ENCODE measurements at regions not wholly inside any gene's neighbourhood (a gene's known extent, or its start where the extent isn't known, plus 50 kb on each side); places are given as distances from the start of the nearest gene placed in this dataset.

- WGBS (ENCODE audit: extremely low coverage, insufficient coverage, low lambda C conversion rate), result no CpG with 5 or more reads among the region's 8 CpGs
Observed at GRCh38 chr6:148677594-148678476, 69.0 kb upstream of the UST start.

GRCh38 chr6:148678682-148679081, 68.1 kb upstream of the UST start:
- H3K4me3 ChIP-seq (ENCODE audit: low read length), result no peak overlapping the region
- no peak for DNase-seq
- no peak overlapping the region for H3K27ac ChIP-seq (ENCODE audit: low read depth, low read length)
- no peak overlapping the region for H2AK5ac ChIP-seq (ENCODE audit: low read length)
- H3K27me3 ChIP-seq (ENCODE audit: insufficient read depth, low read length, poor library complexity), result no peaks in the 10 kb centered on the region
- no peak overlapping the region for H4K8ac ChIP-seq (ENCODE audit: low read depth, low read length)
- H3K79me2 ChIP-seq (ENCODE audit: control insufficient read depth, insufficient read depth, low read length), result no peaks in the 10 kb centered on the region
- no peaks in the 10 kb centered on the region for H3K79me1 ChIP-seq (ENCODE audit: low read length)
- H3K36me3 ChIP-seq (ENCODE audit: control insufficient read depth, insufficient read depth, low read length), result no peaks in the 10 kb centered on the region
- H2BK5ac ChIP-seq (ENCODE audit: low read length), result no peak overlapping the region
- no CpG with 5 or more reads among the region's 4 CpGs for WGBS (ENCODE audit: extremely low coverage, insufficient coverage, low lambda C conversion rate)
- no peak overlapping the region for H4K5ac ChIP-seq (ENCODE audit: low read length)
- no peak overlapping the region for H3K18ac ChIP-seq (ENCODE audit: low read length)
- H3K4me2 ChIP-seq (ENCODE audit: low read length), result no peak overlapping the region
- no peak overlapping the region for H3K4ac ChIP-seq (ENCODE audit: low read depth, low read length)
- no peak overlapping the region for H2BK15ac ChIP-seq (replicated peaks; ENCODE audit: low read depth)
- H3K56ac ChIP-seq (ENCODE audit: low read length), result no peak overlapping the region
- no peak overlapping the region for H3K9ac ChIP-seq (ENCODE audit: low read length)
- H2BK120ac ChIP-seq (ENCODE audit: low read depth, low read length), result no peak overlapping the region
- no peak overlapping the region for H3K23ac ChIP-seq (ENCODE audit: low read length)
- H3K4me1 ChIP-seq (ENCODE audit: control insufficient read depth, low read depth, low read length), result no peaks in the 10 kb centered on the region

More at GRCh38 chr6:148677594-148678476, 69.0 kb upstream of the UST start:
- H2AK5ac ChIP-seq (ENCODE audit: low read length), result no peak overlapping the region
- DNase-seq, result no peak
- no peak overlapping the region for H3K4me3 ChIP-seq (ENCODE audit: low read length)
- no peak overlapping the region for H3K4me2 ChIP-seq (ENCODE audit: low read length)
- H4K8ac ChIP-seq (ENCODE audit: low read depth, low read length), result no peak overlapping the region
- H3K4ac ChIP-seq (ENCODE audit: low read depth, low read length), result no peak overlapping the region
- H2BK120ac ChIP-seq (ENCODE audit: low read depth, low read length), result no peak overlapping the region
- H3K18ac ChIP-seq (ENCODE audit: low read length), result no peak overlapping the region
- H3K4me1 ChIP-seq (ENCODE audit: control insufficient read depth, low read depth, low read length), result no peaks in the 10 kb centered on the region
- no peaks in the 10 kb centered on the region for H3K27me3 ChIP-seq (ENCODE audit: insufficient read depth, low read length, poor library complexity)
- H3K23ac ChIP-seq (ENCODE audit: low read length), result no peak overlapping the region
- no peak overlapping the region for H3K27ac ChIP-seq (ENCODE audit: low read depth, low read length)
- H3K9ac ChIP-seq (ENCODE audit: low read length), result no peak overlapping the region
- H3K79me2 ChIP-seq (ENCODE audit: control insufficient read depth, insufficient read depth, low read length), result no peaks in the 10 kb centered on the region
- no peaks in the 10 kb centered on the region for H3K36me3 ChIP-seq (ENCODE audit: control insufficient read depth, insufficient read depth, low read length)
- H2BK5ac ChIP-seq (ENCODE audit: low read length), result no peak overlapping the region
- no peak overlapping the region for H4K5ac ChIP-seq (ENCODE audit: low read length)
- H3K79me1 ChIP-seq (ENCODE audit: low read length), result no peaks in the 10 kb centered on the region
- H3K56ac ChIP-seq (ENCODE audit: low read length), result no peak overlapping the region
- no peak overlapping the region for H2BK15ac ChIP-seq (replicated peaks; ENCODE audit: low read depth)

DNA sequence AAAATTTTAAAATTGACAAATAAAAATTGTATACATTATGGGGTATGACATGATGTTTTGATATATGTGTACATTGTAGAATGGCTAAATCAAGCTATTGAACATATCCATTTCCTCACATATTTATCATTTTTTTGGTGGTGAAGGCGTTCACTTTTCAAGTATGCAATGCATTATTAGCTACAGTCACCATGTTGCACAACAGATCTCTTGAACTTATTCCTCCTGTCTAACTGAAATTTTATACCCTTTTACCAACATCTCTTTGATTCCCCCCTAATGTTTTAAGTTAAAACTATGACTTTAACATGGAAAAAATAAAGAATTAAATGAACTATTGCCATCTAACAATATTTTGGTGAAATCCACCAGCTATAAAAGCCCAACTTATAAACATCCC, 65.2 kb upstream of the UST start:
- no peak overlapping the region for H3K9ac ChIP-seq (ENCODE audit: low read length)
- no peaks in the 10 kb centered on the region for H3K79me2 ChIP-seq (ENCODE audit: control insufficient read depth, insufficient read depth, low read length)
- no peak overlapping the region for H2BK15ac ChIP-seq (replicated peaks; ENCODE audit: low read depth)
- no peak overlapping the region for H2BK120ac ChIP-seq (ENCODE audit: low read depth, low read length)
- WGBS (ENCODE audit: extremely low coverage, insufficient coverage, low lambda C conversion rate), result no CpG with 5 or more reads among the region's 1 CpG
- H4K8ac ChIP-seq (ENCODE audit: low read depth, low read length), result no peak overlapping the region
- no peak overlapping the region for H3K56ac ChIP-seq (ENCODE audit: low read length)
- H4K5ac ChIP-seq (ENCODE audit: low read length), result no peak overlapping the region
- DNase-seq, result no peak
- H3K4ac ChIP-seq (ENCODE audit: low read depth, low read length), result no peak overlapping the region
- no peak overlapping the region for H2BK5ac ChIP-seq (ENCODE audit: low read length)
- no peak overlapping the region for H3K4me2 ChIP-seq (ENCODE audit: low read length)
- no peak overlapping the region for H2AK5ac ChIP-seq (ENCODE audit: low read length)
- no peaks in the 10 kb centered on the region for H3K79me1 ChIP-seq (ENCODE audit: low read length)
- H3K27ac ChIP-seq (ENCODE audit: low read depth, low read length), result no peak overlapping the region
- no peak overlapping the region for H3K23ac ChIP-seq (ENCODE audit: low read length)
- H3K4me3 ChIP-seq (ENCODE audit: low read length), result no peak overlapping the region
- H3K27me3 ChIP-seq (ENCODE audit: insufficient read depth, low read length, poor library complexity), result no peaks in the 10 kb centered on the region
- no peaks in the 10 kb centered on the region for H3K4me1 ChIP-seq (ENCODE audit: control insufficient read depth, low read depth, low read length)
- no peak overlapping the region for H3K18ac ChIP-seq (ENCODE audit: low read length)
- H3K36me3 ChIP-seq (ENCODE audit: control insufficient read depth, insufficient read depth, low read length), result no peaks in the 10 kb centered on the region

DNA sequence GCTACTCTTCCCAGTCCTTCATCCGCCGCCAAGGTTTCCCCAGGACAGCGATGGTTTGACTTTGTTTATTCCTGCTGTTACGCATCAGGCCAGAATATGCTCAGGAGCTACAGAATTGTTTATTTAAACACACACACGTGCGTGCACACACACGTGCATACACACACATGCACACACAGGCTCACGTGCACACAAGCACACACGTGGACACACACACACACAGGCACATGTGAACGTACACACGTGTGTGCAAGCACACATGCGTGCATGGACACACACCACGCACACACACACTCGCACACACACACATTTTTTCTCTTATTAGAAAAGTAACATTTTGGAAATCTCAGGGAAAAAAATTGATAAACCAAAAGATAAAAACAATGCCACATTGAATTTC, 64.6 kb upstream of the UST start:
- Histone ChIP-seq H3K23ac (ENCODE audit: low read length) (no peak overlapping the region), H2BK15ac (replicated peaks; ENCODE audit: low read depth) (no peak overlapping the region)
- no CpG with 5 or more reads among the region's 14 CpGs for WGBS (ENCODE audit: extremely low coverage, insufficient coverage, low lambda C conversion rate)

GRCh38 chr6:148682990-148683389, 63.8 kb upstream of the UST start:
- DNase-seq, result no peak
- no peak overlapping the region for H3K23ac ChIP-seq (ENCODE audit: low read length)
- no peak overlapping the region for H3K9ac ChIP-seq (ENCODE audit: low read length)
- H3K4ac ChIP-seq (ENCODE audit: low read depth, low read length), result no peak overlapping the region
- no peaks in the 10 kb centered on the region for H3K79me2 ChIP-seq (ENCODE audit: control insufficient read depth, insufficient read depth, low read length)
- H3K4me3 ChIP-seq (ENCODE audit: low read length), result no peak overlapping the region
- H3K27me3 ChIP-seq (ENCODE audit: insufficient read depth, low read length, poor library complexity), result no peaks in the 10 kb centered on the region
- no peak overlapping the region for H2BK15ac ChIP-seq (replicated peaks; ENCODE audit: low read depth)
- H3K27ac ChIP-seq (ENCODE audit: low read depth, low read length), result no peak overlapping the region
- H2AK5ac ChIP-seq (ENCODE audit: low read length), result no peak overlapping the region
- WGBS (ENCODE audit: extremely low coverage, insufficient coverage, low lambda C conversion rate), result no CpG with 5 or more reads among the region's 5 CpGs
- H3K79me1 ChIP-seq (ENCODE audit: low read length), result no peaks in the 10 kb centered on the region
- no peak overlapping the region for H3K18ac ChIP-seq (ENCODE audit: low read length)
- H4K5ac ChIP-seq (ENCODE audit: low read length), result no peak overlapping the region
- no peaks in the 10 kb centered on the region for H3K36me3 ChIP-seq (ENCODE audit: control insufficient read depth, insufficient read depth, low read length)
- H3K4me1 ChIP-seq (ENCODE audit: control insufficient read depth, low read depth, low read length), result no peaks in the 10 kb centered on the region
- no peak overlapping the region for H2BK120ac ChIP-seq (ENCODE audit: low read depth, low read length)
- H2BK5ac ChIP-seq (ENCODE audit: low read length), result no peak overlapping the region
- no peak overlapping the region for H3K56ac ChIP-seq (ENCODE audit: low read length)
- H3K4me2 ChIP-seq (ENCODE audit: low read length), result no peak overlapping the region
- H4K8ac ChIP-seq (ENCODE audit: low read depth, low read length), result no peak overlapping the region

More for the DNA sequence above, 64.6 kb upstream of the UST start:
- no peak overlapping the region for H4K5ac ChIP-seq (ENCODE audit: low read length)
- no peaks in the 10 kb centered on the region for H3K79me2 ChIP-seq (ENCODE audit: control insufficient read depth, insufficient read depth, low read length)
- no peak overlapping the region for H3K4me3 ChIP-seq (ENCODE audit: low read length)
- no peak overlapping the region for H3K4ac ChIP-seq (ENCODE audit: low read depth, low read length)
- no peak overlapping the region for H2AK5ac ChIP-seq (ENCODE audit: low read length)
- no peaks in the 10 kb centered on the region for H3K4me1 ChIP-seq (ENCODE audit: control insufficient read depth, low read depth, low read length)
- H2BK120ac ChIP-seq (ENCODE audit: low read depth, low read length), result no peak overlapping the region
- no peak overlapping the region for H3K4me2 ChIP-seq (ENCODE audit: low read length)
- no peak overlapping the region for H3K18ac ChIP-seq (ENCODE audit: low read length)
- H3K27ac ChIP-seq (ENCODE audit: low read depth, low read length), result no peak overlapping the region
- DNase-seq, result no peak
- H3K36me3 ChIP-seq (ENCODE audit: control insufficient read depth, insufficient read depth, low read length), result no peaks in the 10 kb centered on the region
- H3K79me1 ChIP-seq (ENCODE audit: low read length), result no peaks in the 10 kb centered on the region
- H4K8ac ChIP-seq (ENCODE audit: low read depth, low read length), result no peak overlapping the region
- H3K9ac ChIP-seq (ENCODE audit: low read length), result no peak overlapping the region
- no peak overlapping the region for H3K56ac ChIP-seq (ENCODE audit: low read length)
- H2BK5ac ChIP-seq (ENCODE audit: low read length), result no peak overlapping the region
- no peaks in the 10 kb centered on the region for H3K27me3 ChIP-seq (ENCODE audit: insufficient read depth, low read length, poor library complexity)

- Histone ChIP-seq H3K4me1 (ENCODE audit: control insufficient read depth, low read depth, low read length) (no peaks in the 10 kb centered on the region), H3K27me3 (ENCODE audit: insufficient read depth, low read length, poor library complexity) (no peaks in the 10 kb centered on the region), H2AK5ac (ENCODE audit: low read length) (no peak overlapping the region), H2BK5ac (ENCODE audit: low read length) (no peak overlapping the region), H3K9ac (ENCODE audit: low read length) (no peak overlapping the region), H3K23ac (ENCODE audit: low read length) (no peak overlapping the region), H4K5ac (ENCODE audit: low read length) (no peak overlapping the region), H3K27ac (ENCODE audit: low read depth, low read length) (no peak overlapping the region), H3K56ac (ENCODE audit: low read length) (no peak overlapping the region), H2BK15ac (replicated peaks; ENCODE audit: low read depth) (no peak overlapping the region), H3K36me3 (ENCODE audit: control insufficient read depth, insufficient read depth, low read length) (no peaks in the 10 kb centered on the region), H3K79me2 (ENCODE audit: control insufficient read depth, insufficient read depth, low read length) (no peaks in the 10 kb centered on the region), H3K4ac (ENCODE audit: low read depth, low read length) (no peak overlapping the region), H4K8ac (ENCODE audit: low read depth, low read length) (no peak overlapping the region), H3K18ac (ENCODE audit: low read length) (no peak overlapping the region), H3K4me2 (ENCODE audit: low read length) (no peak overlapping the region), H3K4me3 (ENCODE audit: low read length) (no peak overlapping the region), H2BK120ac (ENCODE audit: low read depth, low read length) (no peak overlapping the region), H3K79me1 (ENCODE audit: low read length) (no peaks in the 10 kb centered on the region)
- no peak for DNase-seq
- WGBS (ENCODE audit: extremely low coverage, insufficient coverage, low lambda C conversion rate), result no CpG with 5 or more reads among the region's 3 CpGs
Observed at GRCh38 chr6:148689168-148689567, 57.7 kb upstream of the UST start.
